ENCODE measurements at regions not wholly inside any gene's neighbourhood (a gene's known extent, or its start where the extent isn't known, plus 50 kb on each side); places are given as distances from the start of the nearest gene placed in this dataset.

DNA sequence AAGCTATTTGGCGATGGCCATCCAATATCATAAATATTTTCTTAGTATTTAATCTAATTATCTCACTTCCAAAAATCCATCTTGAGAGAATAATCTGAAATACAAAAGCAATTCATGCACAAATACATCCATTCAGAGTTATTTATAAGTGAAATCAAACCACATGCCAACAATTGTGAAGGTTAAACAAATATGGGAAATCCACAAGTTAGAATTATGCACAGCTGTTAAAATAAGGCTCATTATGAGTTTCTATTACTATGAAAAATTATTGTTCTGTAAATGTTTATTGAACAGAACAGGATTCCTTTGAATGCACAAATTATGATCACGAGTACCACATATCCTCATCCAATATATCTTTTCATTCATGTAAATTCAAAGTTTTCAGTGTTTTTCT lies 267.7 kb downstream of the PLOD2 start:
- Histone ChIP-seq H2AFZ (no peak overlapping the region), H4K20me1 (ENCODE audit: insufficient read depth) (no peaks in the 10 kb centered on the region), H3K4me2 (no peak overlapping the region), H3F3A (ENCODE audit: insufficient read depth, low read depth) (no peaks in the 10 kb centered on the region), H3K27ac (no peak overlapping the region), H3K36me3 (ENCODE audit: low read depth) (no peaks in the 10 kb centered on the region), H3K9me2 (ENCODE audit: insufficient read depth) (no peaks in the 10 kb centered on the region), H3K27me3 (ENCODE audit: insufficient read depth, low read depth) (no peaks in the 10 kb centered on the region), H3K4me3 (no peak overlapping the region), H3K4me1 (replicated peaks; ENCODE audit: insufficient read depth) (no peaks in the 10 kb centered on the region), H3K79me2 (ENCODE audit: low read depth) (no peaks in the 10 kb centered on the region), H3K9me3 (ENCODE audit: insufficient read depth, low read depth) (no peaks in the 10 kb centered on the region)
- BruUV-seq (replicated peaks): no TSS peak
- intact Hi-C loops (cut with micrococcal nuclease; ENCODE audit: unreplicated experiment): no loop called here
- TF ChIP-seq, protein P1, sequence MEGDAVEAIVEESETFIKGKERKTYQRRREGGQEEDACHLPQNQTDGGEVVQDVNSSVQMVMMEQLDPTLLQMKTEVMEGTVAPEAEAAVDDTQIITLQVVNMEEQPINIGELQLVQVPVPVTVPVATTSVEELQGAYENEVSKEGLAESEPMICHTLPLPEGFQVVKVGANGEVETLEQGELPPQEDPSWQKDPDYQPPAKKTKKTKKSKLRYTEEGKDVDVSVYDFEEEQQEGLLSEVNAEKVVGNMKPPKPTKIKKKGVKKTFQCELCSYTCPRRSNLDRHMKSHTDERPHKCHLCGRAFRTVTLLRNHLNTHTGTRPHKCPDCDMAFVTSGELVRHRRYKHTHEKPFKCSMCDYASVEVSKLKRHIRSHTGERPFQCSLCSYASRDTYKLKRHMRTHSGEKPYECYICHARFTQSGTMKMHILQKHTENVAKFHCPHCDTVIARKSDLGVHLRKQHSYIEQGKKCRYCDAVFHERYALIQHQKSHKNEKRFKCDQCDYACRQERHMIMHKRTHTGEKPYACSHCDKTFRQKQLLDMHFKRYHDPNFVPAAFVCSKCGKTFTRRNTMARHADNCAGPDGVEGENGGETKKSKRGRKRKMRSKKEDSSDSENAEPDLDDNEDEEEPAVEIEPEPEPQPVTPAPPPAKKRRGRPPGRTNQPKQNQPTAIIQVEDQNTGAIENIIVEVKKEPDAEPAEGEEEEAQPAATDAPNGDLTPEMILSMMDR (conservative IDR thresholded peaks at IDR 0.05): no peak
- no peak for TF ChIP-seq EZH2 (IDR thresholded peaks at IDR 0.05; ENCODE audit: low read depth)
- ChIA-PET POLR2A (ENCODE audit: unreplicated experiment) (no interaction called here), CTCF (no interaction called here)
- no peak for DNase-seq

DNA sequence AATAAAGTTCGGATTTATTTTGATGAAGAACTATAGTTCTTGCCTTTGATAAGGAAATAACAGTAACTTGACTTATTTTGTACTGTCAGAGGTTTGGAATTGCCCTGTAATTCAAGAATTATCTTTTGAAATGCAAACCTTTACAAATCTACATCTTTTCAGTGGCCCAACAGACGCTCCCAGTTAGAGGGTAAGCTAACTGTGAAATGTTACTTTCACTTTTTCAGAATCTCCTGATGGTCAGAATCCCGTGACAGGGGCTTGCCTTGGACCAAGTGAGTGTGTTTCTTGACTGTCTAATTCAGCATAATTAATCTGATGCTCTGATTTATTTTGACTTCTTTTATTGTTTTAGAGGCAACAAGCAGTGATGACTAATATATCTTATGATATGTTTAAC lies 262.5 kb downstream of the PLOD2 start:
- no peak for DNase-seq
- Histone ChIP-seq H3K79me2 (ENCODE audit: low read depth) (no peaks in the 10 kb centered on the region), H3K4me3 (peak overlapping the region; percentile 24; the same call in 1 of the 2 replicates), H3K27ac (no peak overlapping the region), H3K27me3 (ENCODE audit: insufficient read depth, low read depth) (no peaks in the 10 kb centered on the region), H3F3A (ENCODE audit: insufficient read depth, low read depth) (no peaks in the 10 kb centered on the region), H3K9me3 (ENCODE audit: insufficient read depth, low read depth) (no peaks in the 10 kb centered on the region), H3K36me3 (ENCODE audit: low read depth) (no peaks in the 10 kb centered on the region), H4K20me1 (ENCODE audit: insufficient read depth) (no peaks in the 10 kb centered on the region), H2AFZ (0 out of 2 replicates have a peak overlapping the region, but pooled peaks have one; percentile 55), H3K4me2 (0 out of 2 replicates have a peak overlapping the region, but pooled peaks have one; percentile 19), H3K4me1 (replicated peaks; ENCODE audit: insufficient read depth) (no peaks in the 10 kb centered on the region), H3K9me2 (ENCODE audit: insufficient read depth) (no peaks in the 10 kb centered on the region)
- ChIA-PET CTCF (no interaction called here), POLR2A (ENCODE audit: unreplicated experiment) (no interaction called here)
- no TSS peak for BruUV-seq (replicated peaks)
- intact Hi-C loops (cut with micrococcal nuclease; ENCODE audit: unreplicated experiment): no loop called here
- no peak for TF ChIP-seq EZH2 (IDR thresholded peaks at IDR 0.05; ENCODE audit: low read depth)
- TF ChIP-seq, protein P1 (conservative IDR thresholded peaks at IDR 0.05): no peak

DNA sequence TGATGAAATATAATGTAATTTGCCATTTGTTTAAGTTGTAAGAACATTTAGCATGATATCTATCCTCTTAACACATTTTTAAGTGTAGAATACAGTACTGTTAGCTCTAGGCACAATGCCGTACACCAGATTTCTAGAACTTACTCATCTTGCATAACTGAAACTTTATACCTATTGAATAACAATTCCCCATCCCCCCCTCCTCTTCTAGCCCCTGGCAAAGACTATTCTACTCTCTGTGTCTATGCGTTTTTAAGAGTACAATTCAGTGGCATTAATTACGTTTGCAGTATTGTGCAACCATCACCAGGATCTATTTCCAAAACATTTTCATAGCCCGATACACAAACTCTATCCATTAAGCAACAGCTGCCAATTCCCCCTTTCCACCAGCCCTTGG lies 261.7 kb downstream of the PLOD2 start:
- Histone ChIP-seq H3K4me3 (no peak overlapping the region), H3K79me2 (ENCODE audit: low read depth) (no peaks in the 10 kb centered on the region), H3K27ac (no peak overlapping the region), H3F3A (ENCODE audit: insufficient read depth, low read depth) (no peaks in the 10 kb centered on the region), H3K4me2 (no peak overlapping the region), H3K36me3 (ENCODE audit: low read depth) (no peaks in the 10 kb centered on the region), H3K9me3 (ENCODE audit: insufficient read depth, low read depth) (no peaks in the 10 kb centered on the region), H3K4me1 (replicated peaks; ENCODE audit: insufficient read depth) (no peaks in the 10 kb centered on the region), H3K27me3 (ENCODE audit: insufficient read depth, low read depth) (no peaks in the 10 kb centered on the region), H4K20me1 (ENCODE audit: insufficient read depth) (no peaks in the 10 kb centered on the region), H3K9me2 (ENCODE audit: insufficient read depth) (no peaks in the 10 kb centered on the region), H2AFZ (no peak overlapping the region)
- intact Hi-C loops (cut with micrococcal nuclease; ENCODE audit: unreplicated experiment): no loop called here
- ChIA-PET CTCF (no interaction called here), POLR2A (ENCODE audit: unreplicated experiment) (no interaction called here)
- no peak for DNase-seq
- TF ChIP-seq EZH2 (IDR thresholded peaks at IDR 0.05; ENCODE audit: low read depth): no peak
- TF ChIP-seq, protein P1 (conservative IDR thresholded peaks at IDR 0.05): no peak
- BruUV-seq (replicated peaks): no TSS peak

Measured in PC-9 (cell line).